DOHH2 (cell line): ENCODE measurements at regions not wholly inside any gene's neighbourhood (a gene's known extent, or its start where the extent isn't known, plus 50 kb on each side); places are given as distances from the start of the nearest gene placed in this dataset.

Source experiments
- H3F3A ChIP-seq: fragments of 200-600 bp; sonication (generic), shearing (Covaris generic); 2 replicates; pipeline ENCODE4 v1.6.0; 2016; ENCODE audit warnings: antibody characterized with exemption, mild to moderate bottlenecking; ENCODE audit not compliant: control insufficient read depth, insufficient read depth
- H3K27ac ChIP-seq: fragments of 200-600 bp; sonication (generic); 2 replicates; pipeline ENCODE4 v1.5.1; 2014; ENCODE audit warnings: low read depth, mild to moderate bottlenecking, low read length, moderate library complexity
- H3K27me3 ChIP-seq: fragments of 200-600 bp; sonication (generic); 2 replicates; pipeline ENCODE4 v1.6.1; 2014; ENCODE audit warnings: mild to moderate bottlenecking, low read length, mixed read lengths; ENCODE audit not compliant: control insufficient read depth
- H3K36me3 ChIP-seq: fragments of 200-600 bp; sonication (generic); 2 replicates; pipeline ENCODE4 v1.6.1; 2014; ENCODE audit warnings: mild to moderate bottlenecking, low read length, moderate library complexity, mixed read lengths; ENCODE audit not compliant: control insufficient read depth
- H3K4me1 ChIP-seq: fragments of 200-600 bp; sonication (generic); 2 replicates; pipeline ENCODE4 v1.6.1; 2014; ENCODE audit warnings: mild to moderate bottlenecking, low read length, mixed read lengths; ENCODE audit not compliant: control insufficient read depth
- H3K4me2 ChIP-seq: fragments of 200-600 bp; sonication (generic); 2 replicates; pipeline ENCODE4 v1.6.0; 2014; ENCODE audit warnings: mild to moderate bottlenecking, low read length, moderate library complexity
- H3K4me3 ChIP-seq: fragments of 200-600 bp; sonication (generic); 2 replicates; pipeline ENCODE4 v1.5.1; 2014; ENCODE audit warnings: mild to moderate bottlenecking, low read length, mixed read lengths
- H3K79me2 ChIP-seq: fragments of 200-600 bp; sonication (generic); 2 replicates; pipeline ENCODE4 v1.6.1; 2014; ENCODE audit warnings: mild to moderate bottlenecking, low read length, mixed read lengths; ENCODE audit not compliant: control insufficient read depth
- H3K9me2 ChIP-seq: fragments of 200-600 bp; sonication (generic); replicated peaks from 2 replicates; pipeline ENCODE4 v1.6.1; 2014; ENCODE audit warnings: mild to moderate bottlenecking, low read length, mixed read lengths; ENCODE audit not compliant: control insufficient read depth
- H3K9me3 ChIP-seq: fragments of 200-600 bp; sonication (generic); 2 replicates; pipeline ENCODE4 v1.6.1; 2014; ENCODE audit warnings: antibody characterized with exemption, low read length, mixed read lengths; ENCODE audit not compliant: control insufficient read depth, insufficient read depth
- H4K20me1 ChIP-seq: fragments of 200-600 bp; sonication (generic); 2 replicates; pipeline ENCODE4 v1.6.0; 2014; ENCODE audit warnings: low read depth, mild to moderate bottlenecking, antibody characterized with exemption, low read length, moderate library complexity; ENCODE audit not compliant: control insufficient read depth, insufficient read depth
- CTCF ChIP-seq: fragments of 200-600 bp; sonication (generic); IDR thresholded peaks from one replicate; pipeline ENCODE4 v1.5.1; 2014; ENCODE audit warnings: antibody characterized with exemption, mild to moderate bottlenecking, low read depth, low read length; ENCODE audit not compliant: poor library complexity, severe bottlenecking
- EZH2phosphoT487 ChIP-seq: fragments of 200-600 bp; sonication (generic); IDR thresholded peaks from 2 replicates; pipeline ENCODE4 v1.6.1; 2017; ENCODE audit warnings: borderline replicate concordance, mild to moderate bottlenecking, antibody characterized with exemption, low read length, moderate library complexity, mixed read lengths

GRCh38 chr5:130693509-130693908, 471.5 kb downstream of the HINT1 start:
- Histone ChIP-seq H3K36me3 (no peaks in the 10 kb centered on the region), H3K27ac (no peak overlapping the region), H3K4me2 (no peak overlapping the region), H3K27me3 (peaks cover 10% of the 10 kb centered on the region), H3K9me2 (no peaks in the 10 kb centered on the region; the same call in 1 of the 2 replicates), H3K4me1 (peaks cover 10% of the 10 kb centered on the region), H4K20me1 (no peaks in the 10 kb centered on the region), H3K9me3 (no peaks in the 10 kb centered on the region), H3K79me2 (no peaks in the 10 kb centered on the region), H3K4me3 (no peak overlapping the region), H3F3A (no peaks in the 10 kb centered on the region)
- TF ChIP-seq EZH2phosphoT487 (no peak), CTCF (no peak)

- Histone ChIP-seq H3K36me3 (no peaks in the 10 kb centered on the region), H3K4me1 (peaks cover 10% of the 10 kb centered on the region), H4K20me1 (no peaks in the 10 kb centered on the region), H3K4me3 (no peak overlapping the region), H3F3A (no peaks in the 10 kb centered on the region), H3K27ac (no peak overlapping the region), H3K9me2 (no peaks in the 10 kb centered on the region; the same call in 1 of the 2 replicates), H3K4me2 (no peak overlapping the region), H3K9me3 (no peaks in the 10 kb centered on the region), H3K79me2 (no peaks in the 10 kb centered on the region), H3K27me3 (peaks cover 10% of the 10 kb centered on the region)
- TF ChIP-seq EZH2phosphoT487 = no peak
- no peak for TF ChIP-seq CTCF
These were observed 472.3 kb downstream of the HINT1 start for GRCh38 chr5:130692770-130693169.

GRCh38 chr5:130689831-130690230, 475.2 kb downstream of the HINT1 start:
- H3K79me2 ChIP-seq = no peaks in the 10 kb centered on the region
- H3K9me2 ChIP-seq = no peaks in the 10 kb centered on the region
- no peak overlapping the region for H3K4me3 ChIP-seq
- no peaks in the 10 kb centered on the region for H3F3A ChIP-seq
- no peak overlapping the region for H3K27ac ChIP-seq
- peaks cover 10% of the 10 kb centered on the region for H3K27me3 ChIP-seq
- peaks cover 10% of the 10 kb centered on the region for H3K4me1 ChIP-seq
- H4K20me1 ChIP-seq = no peaks in the 10 kb centered on the region
- no peaks in the 10 kb centered on the region for H3K36me3 ChIP-seq
- TF ChIP-seq EZH2phosphoT487 (no peak), CTCF (no peak)
- no peaks in the 10 kb centered on the region for H3K9me3 ChIP-seq
- H3K4me2 ChIP-seq = no peak overlapping the region
